Astrocyte of the cerebellum (primary cell): ENCODE measurements at regions not wholly inside any gene's neighbourhood (a gene's known extent, or its start where the extent isn't known, plus 50 kb on each side); places are given as distances from the start of the nearest gene placed in this dataset.

Source experiments
- DNase-seq: peaks from one replicate; pipeline ENCODE4 v3.0.0-alpha.2; 2011; ENCODE audit warnings: low read depth
- H3K4me3 ChIP-seq: 2 replicates; pipeline ENCODE4 v1.5.1; 2011; ENCODE audit warnings: mild to moderate bottlenecking, low read depth, low read length, moderate library complexity
- CTCF ChIP-seq: IDR thresholded peaks from 2 replicates; pipeline ENCODE4 v1.5.1; 2012; ENCODE audit warnings: low read length, low read depth, moderate library complexity, mild to moderate bottlenecking; ENCODE audit errors: missing control alignments
- in situ Hi-C: cut with HindIII; loops from 2 replicates; pipeline ENCODE4 v1.10.0; 2017; ENCODE audit warnings: low sequenced_read_pairs

- TF ChIP-seq CTCF, result no peak
- peak; percentile 26 for DNase-seq
- in situ Hi-C loops, result no loop called here
- no peak overlapping the region for H3K4me3 ChIP-seq
These were observed 648.3 kb downstream of the TNS3 start for GRCh38 chr7:46933596-46933995.

GRCh38 chr7:46932676-46933424, 649.1 kb downstream of the TNS3 start:
- peak; percentile 95 for DNase-seq
- H3K4me3 ChIP-seq, result no peak overlapping the region
- in situ Hi-C loops, result no loop called here
- TF ChIP-seq CTCF, result peak; percentile 36

GRCh38 chr7:46932306-46932675, 649.6 kb downstream of the TNS3 start:
- DNase-seq, result no peak
- H3K4me3 ChIP-seq, result no peak overlapping the region
- in situ Hi-C loops, result no loop called here
- TF ChIP-seq CTCF, result no peak

- in situ Hi-C loops, result no loop called here
- DNase-seq, result peak; percentile 84
- no peak overlapping the region for H3K4me3 ChIP-seq
- no peak for TF ChIP-seq CTCF
These were observed 651.5 kb downstream of the TNS3 start for GRCh38 chr7:46930366-46930765.

- no peak for TF ChIP-seq CTCF
These were observed 652.6 kb downstream of the TNS3 start for GRCh38 chr7:46929359-46929758.

GRCh38 chr7:46928719-46929118, 653.2 kb downstream of the TNS3 start:
- in situ Hi-C loops, result no loop called here
- no peak for TF ChIP-seq CTCF
- DNase-seq, result no peak
- H3K4me3 ChIP-seq, result no peak overlapping the region

More at GRCh38 chr7:46929359-46929758, 652.6 kb downstream of the TNS3 start:
- no peak for DNase-seq
- in situ Hi-C loops, result no loop called here
- H3K4me3 ChIP-seq, result no peak overlapping the region
